Liver (tissue), 3 donors: ENCODE measurements at regions not wholly inside any gene's neighbourhood (a gene's known extent, or its start where the extent isn't known, plus 50 kb on each side); places are given as distances from the start of the nearest gene placed in this dataset.

ENCODE experiments used
- GABPA ChIP-seq, 2 donors: IDR thresholded peaks in 1 of 2; conservative IDR thresholded peaks in 1 of 2; 2 replicates each; pipeline ENCODE4 v1.6.1; 2016; ENCODE audit warnings: antibody characterized with exemption in 2 of 2, mild to moderate bottlenecking in 1 of 2, moderate library complexity in 1 of 2
- HNF4G ChIP-seq: IDR thresholded peaks from 2 replicates; pipeline ENCODE4 v1.6.1; 2016; ENCODE audit warnings: antibody characterized with exemption
- RAD21 ChIP-seq, 2 donors: IDR thresholded peaks; 2 replicates each; pipeline ENCODE4 v1.6.1; 2016; ENCODE audit warnings: antibody characterized with exemption in 2 of 2, mild to moderate bottlenecking in 2 of 2
- SP1 ChIP-seq: IDR thresholded peaks from 2 replicates; pipeline ENCODE4 v1.6.1; 2018; ENCODE audit warnings: antibody characterized with exemption, mild to moderate bottlenecking
- TAF1 ChIP-seq: conservative IDR thresholded peaks from 2 replicates; pipeline ENCODE4 v1.6.1; 2016; ENCODE audit warnings: antibody characterized with exemption, mild to moderate bottlenecking
- YY1 ChIP-seq: IDR thresholded peaks from 2 replicates; pipeline ENCODE4 v1.6.1; 2016; ENCODE audit warnings: antibody characterized with exemption, mild to moderate bottlenecking
- TF ChIP-seq, protein P1 (sequence below): fragments of 150-350 bp; IDR thresholded peaks from 2 replicates; pipeline ENCODE4 v1.5.1; 2017; ENCODE audit warnings: improper control_type of control experiment, low read depth, low read length; ENCODE audit not compliant: missing input control
- TF ChIP-seq, protein P2 (sequence below): IDR thresholded peaks from 2 replicates; pipeline ENCODE4 v1.6.1; 2016; ENCODE audit warnings: antibody characterized with exemption, mild to moderate bottlenecking
- TF ChIP-seq, protein P3 (sequence below): IDR thresholded peaks from 2 replicates; pipeline ENCODE4 v1.6.1; 2016; ENCODE audit warnings: antibody characterized with exemption
- TF ChIP-seq, protein P4 (sequence below): IDR thresholded peaks from 2 replicates; pipeline ENCODE4 v1.6.1; 2016; ENCODE audit warnings: antibody characterized with exemption
- donor health status: healthy.
- donor health status: healthy.

DNA sequence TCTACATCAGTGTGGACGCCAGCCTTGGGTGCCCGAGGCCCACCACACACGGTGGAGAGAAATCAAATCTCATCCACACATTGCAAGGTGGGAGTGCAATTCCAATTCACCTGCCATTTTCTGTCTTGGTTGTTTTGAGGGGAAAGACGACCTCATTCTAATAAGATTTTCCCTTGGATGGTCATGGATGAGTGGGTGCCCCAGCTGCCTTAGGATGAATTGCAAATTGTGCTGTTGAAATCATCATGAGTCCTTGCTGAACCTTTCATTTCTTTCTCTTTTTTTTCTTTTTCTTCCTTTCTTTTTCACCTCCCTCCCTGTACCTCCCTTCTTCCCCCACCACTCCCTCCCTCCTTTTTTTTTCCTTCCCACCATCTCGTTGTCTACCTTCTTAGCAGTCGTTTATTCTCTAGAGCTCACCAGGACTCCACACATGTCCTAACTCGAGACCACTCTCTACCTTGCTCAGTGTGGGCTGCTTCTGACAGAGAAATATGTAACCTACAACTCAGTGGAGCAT is 266.9 kb upstream of the NFE2L3 start:
- TF ChIP-seq, protein P1, sequence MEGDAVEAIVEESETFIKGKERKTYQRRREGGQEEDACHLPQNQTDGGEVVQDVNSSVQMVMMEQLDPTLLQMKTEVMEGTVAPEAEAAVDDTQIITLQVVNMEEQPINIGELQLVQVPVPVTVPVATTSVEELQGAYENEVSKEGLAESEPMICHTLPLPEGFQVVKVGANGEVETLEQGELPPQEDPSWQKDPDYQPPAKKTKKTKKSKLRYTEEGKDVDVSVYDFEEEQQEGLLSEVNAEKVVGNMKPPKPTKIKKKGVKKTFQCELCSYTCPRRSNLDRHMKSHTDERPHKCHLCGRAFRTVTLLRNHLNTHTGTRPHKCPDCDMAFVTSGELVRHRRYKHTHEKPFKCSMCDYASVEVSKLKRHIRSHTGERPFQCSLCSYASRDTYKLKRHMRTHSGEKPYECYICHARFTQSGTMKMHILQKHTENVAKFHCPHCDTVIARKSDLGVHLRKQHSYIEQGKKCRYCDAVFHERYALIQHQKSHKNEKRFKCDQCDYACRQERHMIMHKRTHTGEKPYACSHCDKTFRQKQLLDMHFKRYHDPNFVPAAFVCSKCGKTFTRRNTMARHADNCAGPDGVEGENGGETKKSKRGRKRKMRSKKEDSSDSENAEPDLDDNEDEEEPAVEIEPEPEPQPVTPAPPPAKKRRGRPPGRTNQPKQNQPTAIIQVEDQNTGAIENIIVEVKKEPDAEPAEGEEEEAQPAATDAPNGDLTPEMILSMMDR, result no peak
- TF ChIP-seq, protein P2, sequence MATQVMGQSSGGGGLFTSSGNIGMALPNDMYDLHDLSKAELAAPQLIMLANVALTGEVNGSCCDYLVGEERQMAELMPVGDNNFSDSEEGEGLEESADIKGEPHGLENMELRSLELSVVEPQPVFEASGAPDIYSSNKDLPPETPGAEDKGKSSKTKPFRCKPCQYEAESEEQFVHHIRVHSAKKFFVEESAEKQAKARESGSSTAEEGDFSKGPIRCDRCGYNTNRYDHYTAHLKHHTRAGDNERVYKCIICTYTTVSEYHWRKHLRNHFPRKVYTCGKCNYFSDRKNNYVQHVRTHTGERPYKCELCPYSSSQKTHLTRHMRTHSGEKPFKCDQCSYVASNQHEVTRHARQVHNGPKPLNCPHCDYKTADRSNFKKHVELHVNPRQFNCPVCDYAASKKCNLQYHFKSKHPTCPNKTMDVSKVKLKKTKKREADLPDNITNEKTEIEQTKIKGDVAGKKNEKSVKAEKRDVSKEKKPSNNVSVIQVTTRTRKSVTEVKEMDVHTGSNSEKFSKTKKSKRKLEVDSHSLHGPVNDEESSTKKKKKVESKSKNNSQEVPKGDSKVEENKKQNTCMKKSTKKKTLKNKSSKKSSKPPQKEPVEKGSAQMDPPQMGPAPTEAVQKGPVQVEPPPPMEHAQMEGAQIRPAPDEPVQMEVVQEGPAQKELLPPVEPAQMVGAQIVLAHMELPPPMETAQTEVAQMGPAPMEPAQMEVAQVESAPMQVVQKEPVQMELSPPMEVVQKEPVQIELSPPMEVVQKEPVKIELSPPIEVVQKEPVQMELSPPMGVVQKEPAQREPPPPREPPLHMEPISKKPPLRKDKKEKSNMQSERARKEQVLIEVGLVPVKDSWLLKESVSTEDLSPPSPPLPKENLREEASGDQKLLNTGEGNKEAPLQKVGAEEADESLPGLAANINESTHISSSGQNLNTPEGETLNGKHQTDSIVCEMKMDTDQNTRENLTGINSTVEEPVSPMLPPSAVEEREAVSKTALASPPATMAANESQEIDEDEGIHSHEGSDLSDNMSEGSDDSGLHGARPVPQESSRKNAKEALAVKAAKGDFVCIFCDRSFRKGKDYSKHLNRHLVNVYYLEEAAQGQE, result no peak
- TF ChIP-seq, protein P3, sequence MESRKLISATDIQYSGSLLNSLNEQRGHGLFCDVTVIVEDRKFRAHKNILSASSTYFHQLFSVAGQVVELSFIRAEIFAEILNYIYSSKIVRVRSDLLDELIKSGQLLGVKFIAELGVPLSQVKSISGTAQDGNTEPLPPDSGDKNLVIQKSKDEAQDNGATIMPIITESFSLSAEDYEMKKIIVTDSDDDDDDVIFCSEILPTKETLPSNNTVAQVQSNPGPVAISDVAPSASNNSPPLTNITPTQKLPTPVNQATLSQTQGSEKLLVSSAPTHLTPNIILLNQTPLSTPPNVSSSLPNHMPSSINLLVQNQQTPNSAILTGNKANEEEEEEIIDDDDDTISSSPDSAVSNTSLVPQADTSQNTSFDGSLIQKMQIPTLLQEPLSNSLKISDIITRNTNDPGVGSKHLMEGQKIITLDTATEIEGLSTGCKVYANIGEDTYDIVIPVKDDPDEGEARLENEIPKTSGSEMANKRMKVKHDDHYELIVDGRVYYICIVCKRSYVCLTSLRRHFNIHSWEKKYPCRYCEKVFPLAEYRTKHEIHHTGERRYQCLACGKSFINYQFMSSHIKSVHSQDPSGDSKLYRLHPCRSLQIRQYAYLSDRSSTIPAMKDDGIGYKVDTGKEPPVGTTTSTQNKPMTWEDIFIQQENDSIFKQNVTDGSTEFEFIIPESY, result no peak
- TF ChIP-seq SP1 (no peak), GABPA (IDR thresholded peaks at IDR 0.05 in 1 of 2, conservative IDR thresholded peaks at IDR 0.05 in 1 of 2) (no peak), TAF1 (no peak), HNF4G (no peak), RAD21 (IDR thresholded peaks at IDR 0.05) (no peak), YY1 (no peak)
- TF ChIP-seq, protein P4, sequence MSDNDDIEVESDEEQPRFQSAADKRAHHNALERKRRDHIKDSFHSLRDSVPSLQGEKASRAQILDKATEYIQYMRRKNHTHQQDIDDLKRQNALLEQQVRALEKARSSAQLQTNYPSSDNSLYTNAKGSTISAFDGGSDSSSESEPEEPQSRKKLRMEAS, result no peak
